Prostate gland (tissue), 1 donor: ENCODE measurements at regions not wholly inside any gene's neighbourhood (a gene's known extent, or its start where the extent isn't known, plus 50 kb on each side); places are given as distances from the start of the nearest gene placed in this dataset.

Source experiments
- POLR2A ChIP-seq: fragments of 450-650 bp; IDR thresholded peaks from one replicate; pipeline ENCODE4 v1.6.1; 2016; ENCODE audit warnings: antibody characterized with exemption, mild to moderate bottlenecking
- POLR2AphosphoS5 ChIP-seq: sonication (generic); formaldehyde crosslinking; IDR thresholded peaks from one replicate; pipeline ENCODE4 v1.6.1; 2017; ENCODE audit warnings: antibody characterized with exemption

DNA sequence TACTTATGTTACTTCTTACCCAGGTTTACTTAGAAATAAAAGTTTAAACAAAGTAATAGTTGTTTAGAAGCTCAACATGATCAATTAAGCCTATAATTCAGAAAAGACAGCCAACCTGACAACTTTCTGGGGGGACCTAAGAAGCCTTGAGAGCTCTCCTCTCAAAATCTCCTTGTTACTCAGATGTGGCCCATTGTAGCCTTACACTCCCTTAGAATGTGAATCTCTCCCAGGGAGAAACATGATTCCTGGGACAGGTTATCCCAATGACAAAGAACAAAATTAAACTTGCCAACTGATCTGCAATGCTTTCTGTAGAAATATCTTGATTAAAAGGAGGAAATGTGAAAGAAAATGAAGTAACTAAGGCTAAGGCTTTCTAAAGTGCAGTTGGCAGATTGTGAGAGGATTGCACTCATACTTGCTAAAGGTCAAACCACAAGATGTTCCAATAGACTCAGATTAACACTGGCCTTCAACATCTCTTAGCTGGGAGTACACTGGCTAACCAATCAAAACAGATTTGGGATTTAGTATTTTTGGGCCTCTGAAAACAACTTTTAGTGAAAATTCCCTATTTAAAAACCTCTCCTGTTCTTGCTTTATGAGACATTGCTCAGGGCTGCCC, 72.3 kb upstream of the TMX1 start:
- TF ChIP-seq POLR2A, result no peak
- no peak for TF ChIP-seq POLR2AphosphoS5
